ENCODE measurements at regions not wholly inside any gene's neighbourhood (a gene's known extent, or its start where the extent isn't known, plus 50 kb on each side); places are given as distances from the start of the nearest gene placed in this dataset.
A peak's percentile ranks its signal among the peaks of the same experiment; 100 is the strongest.
"Not testable (repeated sequence)": the region's sequence is repeated elsewhere in the genome, so short reads cannot be mapped to it uniquely, and the experiment has no call there.

GRCh38 chr7:81232084-81232799, 313.4 kb upstream of the SEMA3C start:
- FAIRE-seq (peak; percentile 66), DNase-seq (ENCODE audit: low spot score) (no peak)

GRCh38 chr7:81231301-81231838, 312.5 kb upstream of the SEMA3C start:
- DNase-seq (ENCODE audit: low spot score) (no peak), FAIRE-seq (peak; percentile 65)

GRCh38 chr7:81226234-81226633, 307.4 kb upstream of the SEMA3C start:
- DNase-seq (ENCODE audit: low spot score), result no peak

GRCh38 chr7:81222692-81223091, 303.8 kb upstream of the SEMA3C start:
- FAIRE-seq, result not testable (repeated sequence)

More at GRCh38 chr7:81226234-81226633, 307.4 kb upstream of the SEMA3C start:
- peak; percentile 96 for FAIRE-seq

GRCh38 chr7:81221527-81222217, 302.8 kb upstream of the SEMA3C start:
- FAIRE-seq (peak; percentile 20), DNase-seq (ENCODE audit: low spot score) (no peak)

More at GRCh38 chr7:81222692-81223091, 303.8 kb upstream of the SEMA3C start:
- DNase-seq (ENCODE audit: low spot score), result not testable (repeated sequence)

GRCh38 chr7:81218480-81219106, 299.7 kb upstream of the SEMA3C start:
- DNase-seq (ENCODE audit: low spot score) (no peak), FAIRE-seq (no peak)

- FAIRE-seq (no peak), DNase-seq (ENCODE audit: low spot score) (no peak)
Observed at GRCh38 chr7:81213394-81213793, 294.5 kb upstream of the SEMA3C start.

GRCh38 chr7:81211934-81212320, 293.1 kb upstream of the SEMA3C start:
- FAIRE-seq (peak; percentile 23), DNase-seq (ENCODE audit: low spot score) (no peak)

- DNase-seq (ENCODE audit: low spot score) (peak; percentile 64), FAIRE-seq (peak; percentile 52)
Observed at GRCh38 chr7:81211204-81211933, 292.5 kb upstream of the SEMA3C start.

GRCh38 chr7:81210137-81211064, 291.6 kb upstream of the SEMA3C start:
- DNase-seq (ENCODE audit: low spot score) (no peak), FAIRE-seq (peak; percentile 90)

- FAIRE-seq (peak; percentile 53), DNase-seq (ENCODE audit: low spot score) (no peak)
Observed at GRCh38 chr7:81209059-81209458, 290.2 kb upstream of the SEMA3C start.

GRCh38 chr7:81207801-81208200, 288.9 kb upstream of the SEMA3C start:
- no peak for FAIRE-seq
- no peak for DNase-seq (ENCODE audit: low spot score)

- no peak for FAIRE-seq
- no peak for DNase-seq (ENCODE audit: low spot score)
Observed at GRCh38 chr7:81206667-81207360, 288.0 kb upstream of the SEMA3C start.

- no peak for DNase-seq (ENCODE audit: low spot score)
Observed at GRCh38 chr7:81206217-81206616, 287.4 kb upstream of the SEMA3C start.

GRCh38 chr7:81201188-81201587, 282.3 kb upstream of the SEMA3C start:
- FAIRE-seq, result no peak
- no peak for DNase-seq (ENCODE audit: low spot score)

More at GRCh38 chr7:81206217-81206616, 287.4 kb upstream of the SEMA3C start:
- no peak for FAIRE-seq

- DNase-seq (ENCODE audit: low spot score) (no peak), FAIRE-seq (no peak)
Observed at GRCh38 chr7:81198766-81199165, 279.9 kb upstream of the SEMA3C start.

- FAIRE-seq (no peak), DNase-seq (ENCODE audit: low spot score) (no peak)
Observed at GRCh38 chr7:81197266-81197665, 278.4 kb upstream of the SEMA3C start.

- DNase-seq (ENCODE audit: low spot score), result no peak
- FAIRE-seq, result no peak
Observed at GRCh38 chr7:81195033-81195432, 276.2 kb upstream of the SEMA3C start.

- FAIRE-seq (peak; percentile 94), DNase-seq (ENCODE audit: low spot score) (peak; percentile 85)
Observed at GRCh38 chr7:81190997-81191768, 272.3 kb upstream of the SEMA3C start.
